ENCODE measurements at regions not wholly inside any gene's neighbourhood (a gene's known extent, or its start where the extent isn't known, plus 50 kb on each side); places are given as distances from the start of the nearest gene placed in this dataset.

DNA sequence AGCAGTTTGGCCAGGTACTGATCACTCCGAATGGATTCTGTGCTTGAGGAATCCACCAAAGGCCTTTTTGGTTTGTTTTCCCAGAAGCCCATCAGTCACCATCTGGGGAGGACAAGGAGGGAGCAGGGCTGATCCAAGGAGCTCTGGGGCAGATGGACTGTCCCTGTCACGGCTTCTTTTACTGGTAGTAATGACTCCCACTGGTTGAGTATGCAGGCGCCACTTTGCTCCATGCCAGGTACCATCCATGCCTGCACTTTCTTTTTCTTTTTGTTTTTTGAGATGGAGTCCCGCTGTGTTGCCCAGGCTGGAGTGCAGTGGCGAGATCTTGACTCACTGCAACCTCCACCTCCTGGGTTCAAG is 101.7 kb downstream of the UBIAD1 start:
- TF ChIP-seq, protein P1, sequence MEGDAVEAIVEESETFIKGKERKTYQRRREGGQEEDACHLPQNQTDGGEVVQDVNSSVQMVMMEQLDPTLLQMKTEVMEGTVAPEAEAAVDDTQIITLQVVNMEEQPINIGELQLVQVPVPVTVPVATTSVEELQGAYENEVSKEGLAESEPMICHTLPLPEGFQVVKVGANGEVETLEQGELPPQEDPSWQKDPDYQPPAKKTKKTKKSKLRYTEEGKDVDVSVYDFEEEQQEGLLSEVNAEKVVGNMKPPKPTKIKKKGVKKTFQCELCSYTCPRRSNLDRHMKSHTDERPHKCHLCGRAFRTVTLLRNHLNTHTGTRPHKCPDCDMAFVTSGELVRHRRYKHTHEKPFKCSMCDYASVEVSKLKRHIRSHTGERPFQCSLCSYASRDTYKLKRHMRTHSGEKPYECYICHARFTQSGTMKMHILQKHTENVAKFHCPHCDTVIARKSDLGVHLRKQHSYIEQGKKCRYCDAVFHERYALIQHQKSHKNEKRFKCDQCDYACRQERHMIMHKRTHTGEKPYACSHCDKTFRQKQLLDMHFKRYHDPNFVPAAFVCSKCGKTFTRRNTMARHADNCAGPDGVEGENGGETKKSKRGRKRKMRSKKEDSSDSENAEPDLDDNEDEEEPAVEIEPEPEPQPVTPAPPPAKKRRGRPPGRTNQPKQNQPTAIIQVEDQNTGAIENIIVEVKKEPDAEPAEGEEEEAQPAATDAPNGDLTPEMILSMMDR (conservative IDR thresholded peaks at IDR 0.05; ENCODE audit: low read depth, low read length) = no peak
- DNase-seq (ENCODE audit: low read depth) = no peak
- no peak overlapping the region for H3K4me3 ChIP-seq (ENCODE audit: low read depth, low read length)

DNA sequence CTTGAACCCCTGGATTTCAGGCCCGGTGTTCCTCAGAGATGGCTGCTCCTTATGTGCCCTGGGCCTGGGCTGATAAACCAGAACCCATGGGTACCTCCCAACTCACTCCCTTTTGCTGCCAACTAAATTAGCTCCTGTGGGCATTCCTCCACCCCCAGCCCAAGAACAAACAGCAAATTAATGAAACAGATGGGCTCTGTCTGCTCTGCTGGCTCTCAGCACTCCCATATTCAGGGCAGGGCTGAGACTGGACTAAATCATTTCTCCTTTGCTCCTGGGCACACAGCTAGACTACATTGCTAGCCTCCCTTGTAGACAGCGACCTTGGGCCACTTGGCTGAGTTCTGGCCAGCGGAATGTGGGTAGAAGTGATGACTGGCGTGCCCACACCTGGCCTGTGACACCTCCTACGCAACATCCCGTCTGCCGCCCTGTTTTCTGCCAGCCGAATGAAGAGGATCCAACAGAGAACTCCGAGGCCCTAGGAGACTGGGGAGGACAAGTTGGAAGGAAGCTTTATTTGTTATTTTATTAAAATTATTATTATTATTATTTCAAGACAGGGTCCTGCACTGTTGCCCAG is 101.9 kb upstream of the DISP3 start:
- no peak overlapping the region for H3K4me3 ChIP-seq (ENCODE audit: low read depth, low read length)
- TF ChIP-seq, protein P1 (conservative IDR thresholded peaks at IDR 0.05; ENCODE audit: low read depth, low read length) = no peak
- DNase-seq (ENCODE audit: low read depth) = no peak

DNA sequence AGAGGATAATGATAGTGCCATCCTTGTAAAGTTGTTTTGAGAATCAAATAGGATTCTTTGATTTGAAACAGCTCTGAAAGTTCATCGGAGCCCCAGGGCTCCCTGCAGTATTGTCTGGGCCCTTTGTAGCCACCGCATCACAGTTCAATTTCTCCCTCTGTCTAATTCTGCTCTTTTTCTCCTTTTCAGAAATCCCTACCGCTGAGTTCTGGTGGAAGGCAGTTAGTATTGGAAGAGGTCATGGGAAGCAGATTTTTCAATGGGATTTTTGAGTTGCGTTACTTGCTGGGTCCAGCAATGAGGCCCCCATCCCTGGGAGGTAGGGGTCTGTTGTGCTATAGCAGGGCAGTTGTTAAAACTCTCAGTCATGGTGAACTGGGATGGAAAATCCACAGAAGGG is 101.0 kb upstream of the DISP3 start:
- TF ChIP-seq, protein P1 (conservative IDR thresholded peaks at IDR 0.05; ENCODE audit: low read depth, low read length) = no peak
- no peak for DNase-seq (ENCODE audit: low read depth)
- no peak overlapping the region for H3K4me3 ChIP-seq (ENCODE audit: low read depth, low read length)

GRCh38 chr1:11379851-11380250 is 99.1 kb upstream of the DISP3 start:
- no peak for DNase-seq (ENCODE audit: low read depth)
- H3K4me3 ChIP-seq (ENCODE audit: low read depth, low read length) = no peak overlapping the region
- TF ChIP-seq, protein P1 (conservative IDR thresholded peaks at IDR 0.05; ENCODE audit: low read depth, low read length) = no peak

DNA sequence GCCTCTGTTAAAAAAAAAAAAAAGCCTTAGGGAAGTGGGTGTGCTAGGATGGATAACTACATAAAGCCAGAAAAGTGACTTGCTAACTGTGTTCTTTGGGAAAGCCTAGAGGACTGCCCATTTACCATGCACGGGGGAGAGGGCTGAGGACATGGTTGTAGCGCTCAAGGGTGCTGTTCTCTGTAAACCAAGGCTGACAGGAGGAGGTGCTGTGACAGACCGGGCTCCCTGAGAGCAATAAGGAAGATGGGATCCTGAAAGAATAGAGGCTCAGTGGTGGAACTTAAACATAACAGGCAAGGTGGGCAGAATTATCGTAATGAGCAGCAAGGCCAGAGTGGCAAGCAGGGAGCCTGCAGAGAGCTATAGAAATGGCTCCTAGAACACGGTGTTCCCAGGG is 98.5 kb upstream of the DISP3 start:
- no peak overlapping the region for H3K4me3 ChIP-seq (ENCODE audit: low read depth, low read length)
- TF ChIP-seq, protein P1 (conservative IDR thresholded peaks at IDR 0.05; ENCODE audit: low read depth, low read length) = no peak
- DNase-seq (ENCODE audit: low read depth) = no peak

DNA sequence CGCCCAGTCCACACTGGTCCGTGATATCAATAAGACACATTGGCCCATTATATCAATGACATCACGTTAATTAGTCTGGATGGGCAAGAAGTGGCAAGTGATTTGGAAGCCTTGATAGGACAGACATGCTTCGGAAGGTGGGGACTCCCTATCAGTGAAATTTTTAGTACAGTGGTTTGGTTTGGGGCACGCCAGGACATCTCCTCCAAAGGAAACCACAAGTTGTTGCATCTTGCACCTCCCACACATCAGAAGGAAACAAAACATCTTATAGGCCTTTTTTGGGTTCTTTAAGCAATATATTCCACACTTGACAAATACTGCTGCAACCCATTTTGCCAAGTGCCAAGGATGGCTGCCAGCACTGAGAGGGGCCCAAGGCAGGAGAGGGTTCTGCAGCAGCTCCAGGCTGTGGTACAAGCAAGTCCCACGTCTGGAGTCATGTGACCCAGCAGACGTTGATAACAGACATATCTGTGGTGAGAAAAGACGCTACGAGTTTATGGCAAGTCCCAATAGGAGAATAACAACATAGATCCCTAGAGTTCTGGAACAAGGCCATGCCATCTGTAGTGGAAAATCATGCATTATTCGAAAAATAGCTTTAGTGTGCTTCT is 95.3 kb upstream of the DISP3 start:
- no peak overlapping the region for H3K4me3 ChIP-seq (ENCODE audit: low read depth, low read length)
- TF ChIP-seq, protein P1 (conservative IDR thresholded peaks at IDR 0.05; ENCODE audit: low read depth, low read length) = no peak
- DNase-seq (ENCODE audit: low read depth) = no peak

DNA sequence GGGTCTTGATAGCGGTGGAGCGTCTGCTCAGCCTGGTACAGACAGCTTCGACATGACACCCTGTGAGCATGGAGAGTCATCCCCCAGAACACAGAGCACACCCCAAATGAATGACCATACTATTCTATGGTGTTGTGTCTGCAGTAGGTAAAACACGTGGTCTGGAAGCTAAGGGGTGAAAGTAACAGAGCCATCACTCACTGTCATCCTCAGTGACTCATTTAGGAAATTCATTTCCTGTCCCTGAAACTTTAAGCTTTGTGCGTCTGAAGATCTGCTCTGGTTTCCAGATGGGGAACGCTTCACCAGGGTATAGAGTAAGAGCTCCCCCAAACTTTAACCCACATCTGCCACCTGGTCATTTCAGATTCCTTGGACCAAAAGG is 94.8 kb upstream of the DISP3 start:
- no peak overlapping the region for H3K4me3 ChIP-seq (ENCODE audit: low read depth, low read length)
- TF ChIP-seq, protein P1 (conservative IDR thresholded peaks at IDR 0.05; ENCODE audit: low read depth, low read length) = no peak
- no peak for DNase-seq (ENCODE audit: low read depth)

All from epithelial cell of proximal tubule (primary cell).